Ishikawa (cell line): ENCODE measurements at regions not wholly inside any gene's neighbourhood (a gene's known extent, or its start where the extent isn't known, plus 50 kb on each side); places are given as distances from the start of the nearest gene placed in this dataset.

Experiments used
- CEBPB ChIP-seq: IDR thresholded peaks from 2 replicates; pipeline ENCODE4 v1.6.1; 2012
- CREB1 ChIP-seq: IDR thresholded peaks from 2 replicates; pipeline ENCODE4 v1.6.1; 2012; ENCODE audit warnings: low read depth
- EP300 ChIP-seq: IDR thresholded peaks from 2 replicates; pipeline ENCODE4 v1.6.1; 2012; ENCODE audit warnings: borderline replicate concordance
- FOXM1 ChIP-seq: IDR thresholded peaks from 2 replicates; pipeline ENCODE4 v1.6.1; 2012; ENCODE audit warnings: low read depth, borderline replicate concordance
- NFIC ChIP-seq: IDR thresholded peaks from 2 replicates; pipeline ENCODE4 v1.6.1; 2012
- RAD21 ChIP-seq: IDR thresholded peaks from 2 replicates; pipeline ENCODE4 v1.6.1; 2012; ENCODE audit warnings: low read depth
- TAF1 ChIP-seq: IDR thresholded peaks from 2 replicates; pipeline ENCODE4 v1.6.1; 2012; ENCODE audit warnings: low read depth, mild to moderate bottlenecking
- YY1 ChIP-seq: IDR thresholded peaks from 2 replicates; pipeline ENCODE4 v1.6.1; 2012; ENCODE audit warnings: low read depth
- ZBTB7A ChIP-seq: IDR thresholded peaks from 2 replicates; pipeline ENCODE4 v1.6.1; 2012; ENCODE audit warnings: low read depth
- TF ChIP-seq, protein P1 (sequence below): IDR thresholded peaks from 2 replicates; pipeline ENCODE4 v1.6.1; 2012
- TF ChIP-seq, protein P2 (sequence below): IDR thresholded peaks from 2 replicates; pipeline ENCODE4 v1.6.1; 2012
- TF ChIP-seq, protein P3 (sequence below): IDR thresholded peaks from 2 replicates; pipeline ENCODE4 v1.6.1; 2012; ENCODE audit warnings: low read depth, mild to moderate bottlenecking

DNA sequence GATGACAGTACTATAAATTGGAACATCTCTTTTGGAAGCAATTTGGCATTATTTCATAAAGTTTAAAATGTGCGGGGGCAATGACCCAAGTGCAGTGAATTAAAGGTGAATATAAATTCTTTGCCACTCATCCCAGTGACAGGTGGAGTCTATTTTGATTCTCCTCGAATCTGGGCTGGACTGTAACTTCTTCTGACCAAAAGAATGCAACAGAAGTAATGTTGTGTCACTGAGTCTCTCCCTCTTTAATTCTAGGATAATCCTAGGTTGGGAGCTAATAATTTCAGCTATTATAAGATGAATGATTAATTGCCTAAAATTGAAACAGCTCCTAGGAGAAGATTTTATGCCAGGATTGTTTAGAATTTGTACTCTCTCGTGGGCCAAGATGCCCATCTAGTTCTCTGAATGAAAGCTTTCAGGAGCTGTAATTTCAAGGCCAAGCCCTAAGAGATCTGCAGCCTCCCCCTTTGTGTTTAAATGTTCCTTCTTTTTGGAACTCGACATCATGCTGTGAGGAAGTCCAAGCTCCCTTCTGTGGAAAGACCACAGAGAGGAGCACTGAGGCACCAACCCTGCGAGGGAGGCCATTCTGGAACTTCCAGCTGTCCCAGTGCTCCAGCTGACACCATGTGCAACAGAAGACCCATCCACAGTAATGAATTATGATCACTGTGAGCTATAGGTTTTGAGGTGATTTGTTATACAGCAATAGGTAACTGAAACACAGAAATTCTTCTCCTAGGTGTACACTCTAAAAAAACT is 208.1 kb downstream of the COPRS start:
- TF ChIP-seq, protein P1, sequence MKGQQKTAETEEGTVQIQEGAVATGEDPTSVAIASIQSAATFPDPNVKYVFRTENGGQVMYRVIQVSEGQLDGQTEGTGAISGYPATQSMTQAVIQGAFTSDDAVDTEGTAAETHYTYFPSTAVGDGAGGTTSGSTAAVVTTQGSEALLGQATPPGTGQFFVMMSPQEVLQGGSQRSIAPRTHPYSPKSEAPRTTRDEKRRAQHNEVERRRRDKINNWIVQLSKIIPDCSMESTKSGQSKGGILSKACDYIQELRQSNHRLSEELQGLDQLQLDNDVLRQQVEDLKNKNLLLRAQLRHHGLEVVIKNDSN, result no peak
- TF ChIP-seq NFIC, result no peak
- no peak for TF ChIP-seq RAD21
- TF ChIP-seq, protein P2, sequence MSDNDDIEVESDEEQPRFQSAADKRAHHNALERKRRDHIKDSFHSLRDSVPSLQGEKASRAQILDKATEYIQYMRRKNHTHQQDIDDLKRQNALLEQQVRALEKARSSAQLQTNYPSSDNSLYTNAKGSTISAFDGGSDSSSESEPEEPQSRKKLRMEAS, result no peak
- no peak for TF ChIP-seq EP300
- TF ChIP-seq CREB1, result no peak
- TF ChIP-seq TAF1, result no peak
- TF ChIP-seq FOXM1, result no peak
- no peak for TF ChIP-seq CEBPB
- TF ChIP-seq, protein P3, sequence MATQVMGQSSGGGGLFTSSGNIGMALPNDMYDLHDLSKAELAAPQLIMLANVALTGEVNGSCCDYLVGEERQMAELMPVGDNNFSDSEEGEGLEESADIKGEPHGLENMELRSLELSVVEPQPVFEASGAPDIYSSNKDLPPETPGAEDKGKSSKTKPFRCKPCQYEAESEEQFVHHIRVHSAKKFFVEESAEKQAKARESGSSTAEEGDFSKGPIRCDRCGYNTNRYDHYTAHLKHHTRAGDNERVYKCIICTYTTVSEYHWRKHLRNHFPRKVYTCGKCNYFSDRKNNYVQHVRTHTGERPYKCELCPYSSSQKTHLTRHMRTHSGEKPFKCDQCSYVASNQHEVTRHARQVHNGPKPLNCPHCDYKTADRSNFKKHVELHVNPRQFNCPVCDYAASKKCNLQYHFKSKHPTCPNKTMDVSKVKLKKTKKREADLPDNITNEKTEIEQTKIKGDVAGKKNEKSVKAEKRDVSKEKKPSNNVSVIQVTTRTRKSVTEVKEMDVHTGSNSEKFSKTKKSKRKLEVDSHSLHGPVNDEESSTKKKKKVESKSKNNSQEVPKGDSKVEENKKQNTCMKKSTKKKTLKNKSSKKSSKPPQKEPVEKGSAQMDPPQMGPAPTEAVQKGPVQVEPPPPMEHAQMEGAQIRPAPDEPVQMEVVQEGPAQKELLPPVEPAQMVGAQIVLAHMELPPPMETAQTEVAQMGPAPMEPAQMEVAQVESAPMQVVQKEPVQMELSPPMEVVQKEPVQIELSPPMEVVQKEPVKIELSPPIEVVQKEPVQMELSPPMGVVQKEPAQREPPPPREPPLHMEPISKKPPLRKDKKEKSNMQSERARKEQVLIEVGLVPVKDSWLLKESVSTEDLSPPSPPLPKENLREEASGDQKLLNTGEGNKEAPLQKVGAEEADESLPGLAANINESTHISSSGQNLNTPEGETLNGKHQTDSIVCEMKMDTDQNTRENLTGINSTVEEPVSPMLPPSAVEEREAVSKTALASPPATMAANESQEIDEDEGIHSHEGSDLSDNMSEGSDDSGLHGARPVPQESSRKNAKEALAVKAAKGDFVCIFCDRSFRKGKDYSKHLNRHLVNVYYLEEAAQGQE, result no peak
- TF ChIP-seq YY1, result no peak
- TF ChIP-seq ZBTB7A, result no peak
